NCI-H1930 (cell line): ENCODE measurements at regions not wholly inside any gene's neighbourhood (a gene's known extent, or its start where the extent isn't known, plus 50 kb on each side); places are given as distances from the start of the nearest gene placed in this dataset.
"Not testable (repeated sequence)": the region's sequence is repeated elsewhere in the genome, so short reads cannot be mapped to it uniquely, and the experiment has no call there.

Experiments used
- DNase-seq, 2 experiments: peaks; one replicate each; lab custom pipeline; 2025; lab: John Stamatoyannopoulos, UW

DNA sequence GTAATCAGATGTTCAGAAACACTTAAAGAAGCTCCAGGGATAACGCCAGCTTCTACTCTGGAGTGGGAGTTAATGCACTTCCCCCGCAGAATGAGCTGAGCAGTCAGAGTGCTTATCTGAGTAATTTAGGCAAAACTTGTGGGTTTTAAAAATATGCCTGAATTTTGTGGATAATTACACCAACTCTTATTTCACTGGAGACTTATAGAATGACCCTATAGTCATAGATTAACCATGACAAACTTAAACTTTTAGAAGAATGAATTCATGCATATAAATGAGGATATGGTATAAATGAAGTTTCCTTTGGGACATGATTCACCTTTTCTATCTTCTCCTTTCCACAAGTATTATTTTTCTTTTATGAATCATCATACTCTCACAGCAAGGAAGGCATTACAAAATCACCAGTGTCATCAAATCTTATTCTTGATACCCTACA lies 241.1 kb upstream of the FBXO33 start:
- no peak for DNase-seq

DNA sequence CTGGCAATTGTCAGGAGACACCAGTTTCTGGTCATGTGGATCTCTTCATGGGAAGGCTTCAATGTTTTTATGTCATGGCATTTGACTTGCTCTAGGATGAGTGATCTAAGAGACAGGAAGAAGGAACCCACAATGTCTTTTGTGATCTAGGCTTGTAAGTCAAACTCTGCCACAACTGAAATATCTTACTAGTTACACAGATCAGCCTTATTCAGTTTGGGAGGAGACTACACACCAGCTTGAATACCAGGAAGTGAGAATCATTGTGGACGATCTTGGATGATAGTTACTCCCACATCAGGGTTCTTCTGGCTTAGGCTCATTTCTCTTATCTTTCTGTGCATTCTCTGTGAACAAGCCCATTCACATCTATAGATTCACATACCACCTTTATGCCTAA lies 236.2 kb upstream of the FBXO33 start:
- DNase-seq = no peak

DNA sequence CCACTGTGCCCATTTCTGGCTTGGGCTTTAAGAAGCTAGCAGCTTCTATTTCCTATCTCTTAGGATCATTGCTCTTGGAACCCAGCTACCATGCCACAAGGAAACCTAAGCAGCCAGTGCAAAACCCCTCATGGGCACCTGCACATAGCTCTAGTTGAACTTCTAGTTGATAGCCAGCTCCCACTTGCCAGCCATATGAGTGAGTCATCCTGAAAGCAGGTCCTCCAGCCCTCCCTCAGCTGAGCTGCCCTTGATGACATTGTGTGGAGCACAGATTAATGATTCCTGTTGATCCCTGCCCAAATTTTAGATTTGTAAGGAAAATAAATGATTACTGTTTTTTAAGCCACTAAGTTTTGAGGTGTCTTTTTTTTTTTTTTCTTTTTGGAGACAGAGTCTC lies 234.2 kb upstream of the FBXO33 start:
- DNase-seq = no peak

DNA sequence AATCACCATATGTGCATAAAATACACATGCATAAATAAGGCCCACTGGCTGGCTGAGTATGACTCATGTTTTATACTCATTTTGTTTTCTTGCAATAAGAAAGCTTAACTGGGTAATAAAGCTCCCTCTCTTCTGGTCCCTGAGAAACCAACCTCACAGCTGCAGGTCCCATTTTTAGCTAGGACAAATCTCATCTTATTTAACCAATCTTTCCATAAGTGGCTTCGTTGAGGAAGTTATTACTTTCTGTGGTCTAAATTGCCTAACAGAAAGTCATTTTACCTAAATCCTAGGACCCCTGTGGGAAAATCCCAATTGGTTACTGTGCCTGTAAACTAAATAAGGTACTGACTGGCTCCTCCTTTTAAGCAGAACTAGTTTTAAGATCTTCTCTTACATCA lies 232.8 kb upstream of the FBXO33 start:
- DNase-seq = no peak

DNA sequence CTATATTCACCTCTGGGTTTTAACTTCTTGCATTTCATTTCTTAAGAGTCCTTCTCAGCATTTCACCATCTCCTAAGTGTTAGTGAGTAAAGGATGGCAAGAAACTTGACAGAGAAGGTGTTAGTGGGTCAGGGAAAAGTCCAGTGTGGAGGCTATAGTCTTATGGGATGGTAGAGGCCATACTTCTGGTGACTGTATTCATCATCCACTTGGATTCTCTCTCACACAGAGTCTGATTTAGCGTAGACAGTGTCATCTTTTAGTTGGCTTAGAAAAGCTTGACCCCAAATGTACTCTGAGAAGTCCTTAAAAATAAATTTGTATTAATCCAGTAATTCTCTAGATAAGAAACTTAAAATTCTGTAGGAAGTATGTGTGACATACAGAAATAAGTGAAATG lies 232.4 kb upstream of the FBXO33 start:
- DNase-seq = no peak

DNA sequence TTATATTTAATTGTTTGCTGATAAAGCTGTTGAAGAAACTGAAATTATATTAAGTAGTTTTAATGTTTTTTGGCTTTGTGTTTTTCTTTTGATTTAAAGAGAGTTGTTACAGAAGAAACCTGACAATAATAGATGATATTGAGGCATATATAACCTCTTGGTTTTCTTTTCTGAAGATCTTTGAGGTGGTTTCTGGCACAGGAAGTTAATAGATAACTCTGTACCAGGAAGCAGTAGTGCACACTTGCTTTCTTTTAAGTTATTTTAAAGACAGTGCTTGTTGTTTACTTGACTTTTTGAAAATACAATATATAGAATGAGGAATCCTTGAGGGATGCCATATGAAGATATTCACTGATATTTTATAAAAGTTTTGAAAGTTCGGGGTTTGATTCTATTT lies 209.0 kb upstream of the FBXO33 start:
- no peak for DNase-seq

DNA sequence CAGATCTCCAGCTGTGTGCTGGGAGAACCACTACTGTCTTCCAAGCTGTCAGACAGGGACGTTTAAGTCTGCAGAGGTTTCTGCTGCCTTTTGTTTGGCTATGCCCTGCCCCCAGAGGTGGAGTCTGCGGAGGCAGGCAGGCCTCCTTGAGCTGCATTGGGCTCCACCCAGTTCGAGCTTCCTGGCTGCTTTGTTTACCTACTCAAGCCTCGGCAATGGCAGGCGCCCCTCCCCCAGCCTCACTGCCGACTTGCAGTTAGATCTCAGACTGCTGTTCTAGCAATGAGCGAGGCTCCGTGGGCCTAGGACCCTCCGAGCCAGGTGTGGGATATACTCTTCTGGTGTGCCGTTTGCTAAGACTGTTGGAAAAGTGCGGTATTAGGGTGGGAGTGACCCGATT lies 206.8 kb upstream of the FBXO33 start:
- not testable (repeated sequence) for DNase-seq

DNA sequence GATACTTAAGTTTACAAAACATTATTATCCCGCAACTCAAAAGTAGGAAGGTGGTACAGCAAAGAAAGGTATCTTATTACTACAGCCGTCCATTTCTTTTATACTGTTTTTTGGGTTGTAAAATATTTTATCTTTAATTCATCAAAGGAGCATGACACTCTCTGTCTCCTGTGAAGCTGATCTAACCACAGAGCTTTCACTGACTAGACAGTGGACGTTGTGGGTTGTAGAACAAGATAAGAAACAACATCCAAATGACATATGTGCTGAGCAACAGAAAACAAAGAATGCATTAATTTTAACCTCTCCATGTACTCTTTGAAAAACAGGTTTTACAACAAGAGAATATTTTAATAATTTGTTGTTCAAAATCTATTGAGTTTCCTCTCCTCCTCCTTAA lies 195.9 kb upstream of the FBXO33 start:
- no peak for DNase-seq

DNA sequence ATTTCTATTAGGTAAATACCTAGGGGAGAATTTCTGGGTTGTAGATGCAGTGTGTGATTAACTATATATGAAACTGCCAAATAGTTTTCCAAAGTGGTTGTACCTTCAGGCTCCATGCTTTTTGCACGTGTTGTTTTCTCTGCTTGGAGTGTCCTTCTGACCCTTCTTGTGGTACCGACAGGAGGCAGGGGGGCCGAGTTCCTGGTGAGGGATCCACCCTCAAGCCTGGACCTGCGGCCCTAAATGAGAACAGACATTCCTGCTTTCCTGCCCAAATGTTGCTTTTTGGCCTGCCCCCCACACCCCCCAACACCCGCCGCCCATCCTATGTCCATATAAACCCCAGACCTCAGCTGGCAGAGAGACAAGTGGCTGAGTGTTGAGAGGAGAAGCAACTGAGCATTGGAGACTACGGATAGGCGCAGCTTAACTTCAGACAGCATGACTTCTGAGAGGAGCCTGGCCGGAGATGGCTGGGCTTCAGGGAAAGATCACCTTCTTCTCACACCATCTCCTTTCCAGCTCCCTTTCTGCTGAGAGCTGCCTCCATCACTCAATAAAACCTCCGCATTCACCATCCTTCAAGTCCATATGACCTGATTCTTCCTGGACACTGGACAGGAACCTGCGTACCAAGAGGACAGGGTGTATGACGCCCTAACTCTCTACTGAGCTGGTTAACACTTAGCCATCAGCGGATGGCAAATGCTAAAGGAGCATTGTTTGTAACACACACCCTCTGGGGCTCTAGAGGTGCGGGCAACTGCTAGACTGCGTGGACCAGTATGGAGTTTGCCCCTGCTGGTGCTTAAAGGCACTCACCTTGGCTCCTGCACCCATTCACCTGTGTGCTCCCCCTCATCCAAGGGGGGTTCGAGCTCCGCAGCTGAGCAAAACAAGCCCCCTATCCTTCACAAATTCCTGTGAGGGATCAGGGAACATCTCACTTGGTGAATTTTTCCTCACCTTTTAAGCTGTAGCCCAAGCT lies 194.7 kb upstream of the FBXO33 start:
- DNase-seq = no peak

DNA sequence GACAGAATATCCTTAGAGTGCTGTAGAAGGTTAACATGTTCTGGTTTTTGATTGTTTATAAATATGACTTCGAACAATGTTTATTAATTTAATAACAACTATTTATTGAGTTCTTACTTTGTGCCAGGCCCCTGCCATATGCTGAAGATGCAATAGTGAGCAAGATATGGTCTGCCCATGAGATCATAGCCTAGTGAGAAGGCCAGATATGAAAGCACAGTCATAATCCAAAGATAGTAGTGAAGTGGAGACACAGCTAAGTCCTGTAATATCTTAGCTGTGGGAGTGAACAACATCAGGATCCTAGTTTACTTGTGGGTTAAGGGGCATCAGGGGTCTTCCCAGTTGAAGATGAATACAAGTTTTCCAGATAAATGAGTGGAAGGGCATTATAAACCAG lies 189.4 kb upstream of the FBXO33 start:
- DNase-seq = no peak

DNA sequence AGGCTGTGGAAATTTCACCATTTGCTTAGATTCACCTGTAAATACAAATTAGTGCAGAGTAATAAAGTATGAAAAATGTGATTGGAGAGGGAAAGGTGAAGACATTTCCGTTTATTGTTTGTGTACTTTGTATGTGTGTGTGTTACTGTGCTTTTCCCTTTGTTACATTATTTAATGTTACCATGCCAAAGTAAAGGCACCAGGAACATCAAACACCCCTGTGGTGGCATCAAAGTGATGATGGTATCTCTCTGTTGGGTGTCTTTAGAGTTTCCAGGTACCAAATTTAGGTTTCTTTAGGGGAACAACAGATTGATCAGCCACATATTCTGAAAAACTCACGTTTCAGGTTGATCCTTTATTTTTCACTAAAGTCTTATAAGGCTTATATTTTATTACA lies 189.0 kb upstream of the FBXO33 start:
- no peak for DNase-seq

DNA sequence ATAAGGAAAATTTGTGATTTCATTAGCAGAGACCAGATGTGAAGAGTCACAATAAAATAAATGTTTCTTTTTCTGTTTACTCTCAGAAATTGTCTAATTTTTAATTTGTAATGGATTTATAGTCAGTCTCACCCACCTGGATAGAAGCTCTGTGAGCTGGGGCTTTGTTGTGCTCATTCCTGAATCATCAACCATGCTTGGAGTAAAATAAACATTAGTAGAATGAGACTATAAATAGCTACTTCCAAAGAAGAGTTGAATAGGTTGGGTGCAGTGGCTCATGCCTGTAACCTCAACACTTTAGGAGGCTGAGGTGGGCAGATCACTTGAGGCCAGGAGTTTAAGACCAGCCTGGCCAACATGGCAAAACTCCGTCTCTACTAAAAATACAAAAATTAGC lies 185.3 kb upstream of the FBXO33 start:
- no peak for DNase-seq

DNA sequence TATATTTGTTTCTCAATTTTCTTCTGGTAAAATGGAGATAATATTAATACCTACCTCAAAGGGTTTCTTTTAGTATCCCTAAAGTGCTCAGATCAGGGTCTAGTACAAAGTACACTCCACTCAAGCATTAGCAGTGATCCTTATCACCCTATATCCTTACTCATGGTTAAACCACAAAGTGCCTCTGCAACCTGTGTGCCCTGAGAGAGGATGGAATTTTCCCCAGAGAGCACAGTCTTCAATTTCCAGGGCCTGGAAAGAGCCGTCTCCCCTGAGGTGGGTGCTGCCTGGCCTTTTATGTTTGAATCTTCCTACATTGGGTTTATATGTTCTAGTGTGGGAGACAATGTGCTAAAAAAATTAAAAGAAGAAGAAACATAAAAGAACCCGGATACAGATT lies 183.1 kb upstream of the FBXO33 start:
- DNase-seq = no peak

DNA sequence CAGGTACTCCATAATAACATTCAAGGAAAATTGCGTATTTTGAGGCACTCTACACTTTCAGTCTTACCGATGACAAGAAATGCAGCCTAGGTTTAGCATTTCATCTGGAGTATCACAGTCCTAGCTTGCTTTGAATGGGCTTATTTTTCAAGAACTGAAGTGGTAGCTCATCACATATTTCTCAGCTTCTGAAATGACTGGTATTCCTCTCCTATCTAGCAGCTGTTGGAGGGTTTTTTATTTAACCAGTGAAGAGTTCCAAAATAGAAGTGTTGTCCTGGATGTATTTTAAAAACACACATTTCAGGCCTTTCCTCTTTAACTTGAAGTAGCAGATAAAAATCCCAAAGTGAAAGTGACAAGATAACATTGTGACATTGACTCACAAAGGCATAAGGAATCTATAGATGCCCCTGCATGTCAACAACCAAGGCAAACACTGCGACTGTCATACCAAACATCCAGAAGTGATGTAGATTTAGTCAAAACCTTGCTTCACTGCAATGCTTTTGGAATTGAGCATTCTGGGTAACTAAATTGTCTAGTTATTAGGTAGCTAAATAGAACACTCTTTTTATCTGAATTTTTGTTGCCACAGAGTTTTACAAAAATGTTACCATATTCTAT lies 182.2 kb upstream of the FBXO33 start:
- no peak for DNase-seq

DNA sequence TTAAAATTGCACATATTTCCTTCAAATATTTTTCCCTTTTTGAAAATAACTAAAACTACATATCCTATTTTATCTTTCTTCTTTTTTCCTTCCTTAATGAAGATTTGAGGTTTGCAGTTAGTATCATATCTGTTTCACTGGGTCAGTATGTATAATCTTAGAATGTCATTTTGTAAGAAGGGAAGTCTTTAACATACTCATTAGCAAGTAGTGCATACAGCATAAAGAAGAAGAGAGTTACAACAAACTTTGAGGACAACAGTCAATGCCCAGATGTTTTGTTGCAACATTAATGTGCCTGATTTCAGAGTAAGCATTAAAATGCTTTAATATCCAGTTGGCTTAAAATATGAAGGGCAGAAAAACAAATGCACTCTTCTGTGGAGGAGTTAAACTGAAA lies 176.9 kb upstream of the FBXO33 start:
- DNase-seq = no peak

DNA sequence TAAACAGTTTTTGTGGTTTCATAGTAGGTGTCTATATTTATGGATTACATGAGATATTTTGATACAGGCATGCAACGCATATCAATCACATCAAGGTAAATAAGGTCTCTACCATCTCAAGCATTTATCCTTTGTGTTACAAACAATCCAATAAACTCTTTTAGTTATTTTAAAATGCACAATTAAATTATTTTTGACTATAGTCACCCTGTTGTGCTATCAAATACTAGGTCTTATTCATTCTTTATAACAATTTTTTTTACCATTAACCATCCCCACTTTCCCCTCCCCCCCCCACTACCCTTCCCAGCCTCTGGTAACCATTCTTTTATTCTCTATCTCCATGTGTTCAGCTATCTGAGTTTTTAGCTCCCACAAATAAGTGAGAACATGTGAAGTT lies 175.7 kb upstream of the FBXO33 start:
- no peak for DNase-seq

DNA sequence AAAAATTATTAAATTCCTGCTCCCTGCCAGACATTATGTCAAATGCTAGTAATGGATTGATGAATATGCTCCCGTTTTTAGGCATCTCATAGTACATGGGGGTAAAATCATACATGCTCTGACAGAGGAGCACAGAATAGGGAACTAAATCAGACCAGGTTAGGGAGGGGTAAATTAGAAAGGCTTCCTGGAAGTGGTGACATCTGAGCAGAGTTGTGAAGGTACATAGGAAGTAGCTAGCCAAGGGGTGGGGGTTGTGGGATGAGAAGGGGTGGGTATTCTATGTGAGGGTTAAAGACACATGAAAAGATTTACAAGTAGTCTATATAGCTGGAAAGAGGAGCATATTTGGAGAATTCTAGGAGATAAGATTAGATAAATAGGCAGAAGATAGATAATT lies 171.7 kb upstream of the FBXO33 start:
- DNase-seq = no peak

DNA sequence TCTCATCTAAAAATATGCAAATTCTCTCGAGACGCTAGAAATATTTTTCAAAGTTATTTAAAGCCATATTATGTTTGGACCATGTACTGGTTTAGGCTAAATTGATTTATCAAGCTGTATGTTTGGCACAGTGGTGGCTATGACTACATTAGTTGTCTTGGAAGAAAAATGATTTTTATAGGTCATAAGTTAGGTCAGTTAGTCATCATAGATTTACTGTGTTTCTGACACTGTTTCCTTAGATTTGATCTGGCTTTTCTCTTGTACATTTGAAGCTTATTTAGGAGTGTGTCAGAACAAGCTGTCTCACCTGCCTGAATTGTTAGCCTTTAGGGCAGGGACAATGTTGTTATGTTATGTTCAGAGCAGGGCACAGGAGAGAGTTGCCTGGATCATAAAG lies 161.1 kb upstream of the FBXO33 start:
- DNase-seq = no peak

DNA sequence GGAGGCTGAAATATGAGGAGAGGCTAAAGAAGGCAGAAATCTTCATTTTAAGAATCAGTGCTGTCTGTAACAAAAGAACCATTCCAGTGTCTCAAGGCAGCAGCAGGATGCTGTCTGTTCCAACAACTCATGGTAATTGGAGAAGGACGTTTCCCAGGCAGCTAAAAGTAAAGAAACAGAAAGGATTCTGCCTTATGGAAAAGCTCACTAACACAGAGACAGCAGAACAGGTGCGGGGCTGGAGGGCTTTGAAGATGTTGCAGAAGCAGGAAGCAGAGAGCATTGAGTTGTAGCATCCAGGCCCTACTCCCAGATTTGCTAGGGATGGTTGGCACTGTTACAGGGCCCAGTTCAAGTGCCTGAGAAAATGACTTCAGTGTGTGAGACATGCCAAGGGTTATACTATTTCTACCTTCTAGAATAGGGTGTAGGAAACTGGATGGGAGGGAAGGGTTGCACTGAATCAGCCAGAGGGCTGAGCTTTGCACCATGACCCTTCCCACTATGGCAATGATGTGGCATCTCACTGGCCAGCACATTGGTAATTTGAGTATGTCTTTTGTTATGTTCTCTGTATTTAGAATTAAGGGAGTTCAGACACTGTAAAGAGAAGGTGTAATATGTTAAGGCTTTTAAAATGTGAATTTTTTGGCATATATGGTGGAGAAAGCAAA lies 160.0 kb upstream of the FBXO33 start:
- no peak for DNase-seq

DNA sequence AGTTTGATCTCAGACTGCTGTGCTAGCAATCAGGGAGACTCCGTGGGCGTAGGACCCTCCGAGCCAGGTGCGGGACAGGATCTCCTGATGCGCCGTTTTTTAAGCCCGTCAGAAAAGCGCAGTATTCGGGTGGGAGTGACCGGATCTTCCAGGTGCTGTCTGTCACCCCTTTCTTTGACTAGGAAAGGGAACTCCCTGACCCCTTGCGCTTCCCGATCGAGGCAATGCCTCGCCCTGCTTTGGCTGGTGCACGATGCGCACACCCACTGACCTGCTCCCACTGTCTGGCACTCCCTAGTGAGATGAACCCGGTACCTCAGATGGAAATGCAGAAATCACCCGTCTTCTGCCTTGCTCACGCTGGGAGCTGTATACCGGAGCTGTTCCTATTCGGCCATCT lies 157.6 kb upstream of the FBXO33 start:
- DNase-seq = not testable (repeated sequence)

DNA sequence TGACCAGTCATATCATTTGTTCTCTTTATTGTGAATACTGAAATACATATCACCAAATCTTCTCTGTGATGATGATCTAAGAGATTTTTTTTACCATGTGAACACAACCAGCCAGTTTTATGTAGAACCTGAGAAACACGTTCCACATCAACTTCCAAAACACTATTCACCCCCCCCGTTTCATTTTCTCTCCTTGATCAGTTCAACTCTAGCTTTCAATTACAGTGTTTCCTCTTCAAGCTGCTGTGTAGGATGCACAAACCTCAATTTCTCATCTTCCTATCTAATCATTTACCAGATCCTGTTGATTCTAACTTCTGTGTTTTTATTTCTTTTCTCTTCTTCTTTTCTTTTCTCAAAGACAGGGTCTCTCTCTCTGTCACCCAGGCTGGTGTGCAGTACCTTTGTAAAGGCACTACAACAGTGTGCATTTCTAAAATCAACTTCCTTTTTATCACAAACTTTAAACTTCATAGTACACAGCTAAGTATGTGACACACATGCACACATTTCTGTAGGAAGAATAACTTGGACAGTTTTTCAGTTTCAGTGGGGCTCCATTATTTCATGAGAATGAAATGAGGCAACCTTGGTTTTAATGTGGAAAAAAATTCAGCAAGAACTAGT lies 149.9 kb upstream of the FBXO33 start:
- no peak for DNase-seq

DNA sequence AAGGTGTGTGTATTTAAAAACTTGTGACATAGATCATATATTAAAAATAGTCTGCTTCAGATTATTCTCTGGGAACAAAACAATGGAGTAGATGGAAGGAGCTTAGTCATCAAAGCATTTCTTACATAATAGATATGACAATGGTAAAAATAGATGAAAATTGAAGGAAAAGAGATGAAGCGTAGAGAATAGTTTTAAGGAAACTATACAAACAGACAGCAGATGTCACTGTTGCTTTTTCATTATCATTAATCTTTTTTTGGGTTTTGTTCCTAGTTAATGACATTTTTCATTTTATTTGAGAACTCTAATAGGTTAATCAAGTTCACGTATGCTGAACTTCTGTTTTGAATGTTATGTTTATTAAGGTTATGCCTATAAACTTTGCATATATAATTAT lies 149.2 kb upstream of the FBXO33 start:
- DNase-seq = no peak

DNA sequence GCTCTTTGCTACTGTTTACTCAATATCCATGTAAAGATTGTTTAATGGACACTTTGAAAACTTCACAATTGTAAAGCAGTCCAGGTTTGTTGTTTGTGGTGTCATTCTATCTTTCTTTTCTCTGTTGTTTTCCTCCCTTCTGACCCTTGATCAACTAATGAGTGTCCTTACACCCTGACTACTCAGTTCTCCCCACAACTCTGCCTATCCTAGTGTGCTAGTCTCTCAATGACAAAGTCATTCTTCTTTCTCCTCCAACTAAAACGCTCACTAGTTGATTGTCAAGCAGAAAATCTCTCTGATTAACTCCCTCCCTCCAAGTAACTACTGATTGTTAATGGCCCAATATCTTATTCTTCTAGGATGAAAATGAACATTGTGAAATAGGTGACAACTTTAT lies 148.5 kb upstream of the FBXO33 start:
- no peak for DNase-seq
